ENCODE measurements at regions not wholly inside any gene's neighbourhood (a gene's known extent, or its start where the extent isn't known, plus 50 kb on each side); places are given as distances from the start of the nearest gene placed in this dataset.

GRCh38 chr6:22958677-22959076, 389.3 kb downstream of the HDGFL1 start (continued):
- TF ChIP-seq ZNF281 (CRISPR knock-in tag; IDR thresholded peaks at IDR 0.05) (no peak), IRF2 (CRISPR knock-in tag; IDR thresholded peaks at IDR 0.05; ENCODE audit: borderline replicate concordance, low read depth) (no peak), PRDM15 (CRISPR knock-in tag; IDR thresholded peaks at IDR 0.05) (no peak), ZNF317 (CRISPR knock-in tag; IDR thresholded peaks at IDR 0.05; ENCODE audit: borderline replicate concordance, low read depth) (no peak), HMGA2 (CRISPR knock-in tag; IDR thresholded peaks at IDR 0.05) (no peak), ZNF423 (CRISPR knock-in tag; IDR thresholded peaks at IDR 0.05) (no peak), E2F4 (CRISPR knock-in tag; IDR thresholded peaks at IDR 0.05; ENCODE audit: borderline replicate concordance, low read depth) (no peak)
- TF ChIP-seq, protein P1, sequence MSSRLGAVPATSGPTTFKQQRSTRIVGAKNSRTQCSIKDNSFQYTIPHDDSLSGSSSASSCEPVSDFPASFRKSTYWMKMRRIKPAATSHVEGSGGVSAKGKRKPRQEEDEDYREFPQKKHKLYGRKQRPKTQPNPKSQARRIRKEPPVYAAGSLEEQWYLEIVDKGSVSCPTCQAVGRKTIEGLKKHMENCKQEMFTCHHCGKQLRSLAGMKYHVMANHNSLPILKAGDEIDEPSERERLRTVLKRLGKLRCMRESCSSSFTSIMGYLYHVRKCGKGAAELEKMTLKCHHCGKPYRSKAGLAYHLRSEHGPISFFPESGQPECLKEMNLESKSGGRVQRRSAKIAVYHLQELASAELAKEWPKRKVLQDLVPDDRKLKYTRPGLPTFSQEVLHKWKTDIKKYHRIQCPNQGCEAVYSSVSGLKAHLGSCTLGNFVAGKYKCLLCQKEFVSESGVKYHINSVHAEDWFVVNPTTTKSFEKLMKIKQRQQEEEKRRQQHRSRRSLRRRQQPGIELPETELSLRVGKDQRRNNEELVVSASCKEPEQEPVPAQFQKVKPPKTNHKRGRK (CRISPR knock-in tag; IDR thresholded peaks at IDR 0.05; ENCODE audit: borderline replicate concordance), result no peak
- TF ChIP-seq, protein P2, sequence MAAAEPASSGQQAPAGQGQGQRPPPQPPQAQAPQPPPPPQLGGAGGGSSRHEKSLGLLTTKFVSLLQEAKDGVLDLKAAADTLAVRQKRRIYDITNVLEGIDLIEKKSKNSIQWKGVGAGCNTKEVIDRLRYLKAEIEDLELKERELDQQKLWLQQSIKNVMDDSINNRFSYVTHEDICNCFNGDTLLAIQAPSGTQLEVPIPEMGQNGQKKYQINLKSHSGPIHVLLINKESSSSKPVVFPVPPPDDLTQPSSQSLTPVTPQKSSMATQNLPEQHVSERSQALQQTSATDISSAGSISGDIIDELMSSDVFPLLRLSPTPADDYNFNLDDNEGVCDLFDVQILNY (CRISPR knock-in tag; IDR thresholded peaks at IDR 0.05), result no peak
- TF ChIP-seq, protein P3, sequence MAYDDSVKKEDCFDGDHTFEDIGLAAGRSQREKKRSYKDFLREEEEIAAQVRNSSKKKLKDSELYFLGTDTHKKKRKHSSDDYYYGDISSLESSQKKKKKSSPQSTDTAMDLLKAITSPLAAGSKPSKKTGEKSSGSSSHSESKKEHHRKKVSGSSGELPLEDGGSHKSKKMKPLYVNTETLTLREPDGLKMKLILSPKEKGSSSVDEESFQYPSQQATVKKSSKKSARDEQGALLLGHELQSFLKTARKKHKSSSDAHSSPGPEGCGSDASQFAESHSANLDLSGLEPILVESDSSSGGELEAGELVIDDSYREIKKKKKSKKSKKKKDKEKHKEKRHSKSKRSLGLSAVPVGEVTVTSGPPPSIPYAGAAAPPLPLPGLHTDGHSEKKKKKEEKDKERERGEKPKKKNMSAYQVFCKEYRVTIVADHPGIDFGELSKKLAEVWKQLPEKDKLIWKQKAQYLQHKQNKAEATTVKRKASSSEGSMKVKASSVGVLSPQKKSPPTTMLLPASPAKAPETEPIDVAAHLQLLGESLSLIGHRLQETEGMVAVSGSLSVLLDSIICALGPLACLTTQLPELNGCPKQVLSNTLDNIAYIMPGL (CRISPR knock-in tag; IDR thresholded peaks at IDR 0.05), result no peak
- TF ChIP-seq, protein P4, sequence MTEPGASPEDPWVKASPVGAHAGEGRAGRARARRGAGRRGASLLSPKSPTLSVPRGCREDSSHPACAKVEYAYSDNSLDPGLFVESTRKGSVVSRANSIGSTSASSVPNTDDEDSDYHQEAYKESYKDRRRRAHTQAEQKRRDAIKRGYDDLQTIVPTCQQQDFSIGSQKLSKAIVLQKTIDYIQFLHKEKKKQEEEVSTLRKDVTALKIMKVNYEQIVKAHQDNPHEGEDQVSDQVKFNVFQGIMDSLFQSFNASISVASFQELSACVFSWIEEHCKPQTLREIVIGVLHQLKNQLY (CRISPR knock-in tag; IDR thresholded peaks at IDR 0.05), result no peak
- TF ChIP-seq, protein P5, sequence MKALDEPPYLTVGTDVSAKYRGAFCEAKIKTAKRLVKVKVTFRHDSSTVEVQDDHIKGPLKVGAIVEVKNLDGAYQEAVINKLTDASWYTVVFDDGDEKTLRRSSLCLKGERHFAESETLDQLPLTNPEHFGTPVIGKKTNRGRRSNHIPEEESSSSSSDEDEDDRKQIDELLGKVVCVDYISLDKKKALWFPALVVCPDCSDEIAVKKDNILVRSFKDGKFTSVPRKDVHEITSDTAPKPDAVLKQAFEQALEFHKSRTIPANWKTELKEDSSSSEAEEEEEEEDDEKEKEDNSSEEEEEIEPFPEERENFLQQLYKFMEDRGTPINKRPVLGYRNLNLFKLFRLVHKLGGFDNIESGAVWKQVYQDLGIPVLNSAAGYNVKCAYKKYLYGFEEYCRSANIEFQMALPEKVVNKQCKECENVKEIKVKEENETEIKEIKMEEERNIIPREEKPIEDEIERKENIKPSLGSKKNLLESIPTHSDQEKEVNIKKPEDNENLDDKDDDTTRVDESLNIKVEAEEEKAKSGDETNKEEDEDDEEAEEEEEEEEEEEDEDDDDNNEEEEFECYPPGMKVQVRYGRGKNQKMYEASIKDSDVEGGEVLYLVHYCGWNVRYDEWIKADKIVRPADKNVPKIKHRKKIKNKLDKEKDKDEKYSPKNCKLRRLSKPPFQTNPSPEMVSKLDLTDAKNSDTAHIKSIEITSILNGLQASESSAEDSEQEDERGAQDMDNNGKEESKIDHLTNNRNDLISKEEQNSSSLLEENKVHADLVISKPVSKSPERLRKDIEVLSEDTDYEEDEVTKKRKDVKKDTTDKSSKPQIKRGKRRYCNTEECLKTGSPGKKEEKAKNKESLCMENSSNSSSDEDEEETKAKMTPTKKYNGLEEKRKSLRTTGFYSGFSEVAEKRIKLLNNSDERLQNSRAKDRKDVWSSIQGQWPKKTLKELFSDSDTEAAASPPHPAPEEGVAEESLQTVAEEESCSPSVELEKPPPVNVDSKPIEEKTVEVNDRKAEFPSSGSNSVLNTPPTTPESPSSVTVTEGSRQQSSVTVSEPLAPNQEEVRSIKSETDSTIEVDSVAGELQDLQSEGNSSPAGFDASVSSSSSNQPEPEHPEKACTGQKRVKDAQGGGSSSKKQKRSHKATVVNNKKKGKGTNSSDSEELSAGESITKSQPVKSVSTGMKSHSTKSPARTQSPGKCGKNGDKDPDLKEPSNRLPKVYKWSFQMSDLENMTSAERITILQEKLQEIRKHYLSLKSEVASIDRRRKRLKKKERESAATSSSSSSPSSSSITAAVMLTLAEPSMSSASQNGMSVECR (CRISPR knock-in tag; IDR thresholded peaks at IDR 0.05; ENCODE audit: borderline replicate concordance), result no peak
